NCI-H2081 (cell line): ENCODE measurements at regions not wholly inside any gene's neighbourhood (a gene's known extent, or its start where the extent isn't known, plus 50 kb on each side); places are given as distances from the start of the nearest gene placed in this dataset.

Experiments used
- DNase-seq, 2 experiments: peaks; one replicate each; lab custom pipeline; 2025; lab: John Stamatoyannopoulos, UW

- DNase-seq = no peak
These were observed 68.7 kb upstream of the FRY start for GRCh38 chr13:31962731-31963370.

- no peak for DNase-seq
These were observed 67.9 kb upstream of the FRY start for GRCh38 chr13:31963631-31964030.

- DNase-seq = no peak
These were observed 67.4 kb upstream of the FRY start for GRCh38 chr13:31964168-31964567.

GRCh38 chr13:31965361-31966066, 66.1 kb upstream of the FRY start:
- no peak for DNase-seq

- no peak for DNase-seq
These were observed 64.4 kb upstream of the FRY start for GRCh38 chr13:31967155-31967554.

- DNase-seq = no peak
These were observed 63.1 kb upstream of the FRY start for GRCh38 chr13:31968473-31968872.

- no peak for DNase-seq
These were observed 61.2 kb upstream of the FRY start for GRCh38 chr13:31970231-31970930.

- DNase-seq = no peak
These were observed 59.1 kb upstream of the FRY start for GRCh38 chr13:31972453-31972852.

DNA sequence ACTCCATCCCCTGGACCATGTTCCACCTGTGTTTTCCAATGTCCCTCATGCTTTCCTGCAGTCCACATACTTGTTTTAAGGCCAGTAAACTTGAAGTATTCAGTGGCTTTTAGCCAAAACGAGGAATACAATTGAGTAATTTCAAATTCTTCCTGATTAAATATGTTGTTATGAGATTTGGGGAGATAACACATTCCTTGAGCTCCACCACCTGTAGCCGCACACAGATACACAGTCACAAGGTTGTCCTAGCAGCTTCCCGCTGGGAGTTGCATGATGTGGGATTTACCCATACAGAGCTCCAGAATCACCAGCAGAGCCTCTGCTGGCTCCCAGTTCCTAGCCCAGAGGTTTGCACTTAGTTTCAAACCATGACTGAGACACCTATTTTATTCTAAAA, 53.6 kb upstream of the FRY start:
- no peak for DNase-seq

DNA sequence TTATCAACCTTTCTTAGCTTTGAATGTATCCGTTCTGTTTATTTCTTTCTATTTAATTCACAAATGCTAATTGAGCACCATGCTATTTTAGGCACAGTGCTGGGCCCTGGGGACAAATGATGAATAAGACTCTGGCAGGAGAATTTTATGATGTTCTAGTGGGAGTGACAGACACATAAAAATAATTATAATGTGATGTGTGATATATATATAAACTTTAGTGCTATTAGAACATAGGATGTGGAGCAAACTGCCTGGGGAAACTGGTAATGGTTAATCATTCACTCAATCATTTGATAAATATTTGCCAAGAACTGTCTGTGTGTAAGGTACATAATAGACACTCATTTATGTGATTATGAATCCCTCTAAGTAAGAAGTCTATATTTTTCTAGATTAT, 50.7 kb upstream of the FRY start:
- peak; percentile 8 to 65 for DNase-seq
